Right atrium auricular region (tissue), 2 donors: ENCODE measurements at regions not wholly inside any gene's neighbourhood (a gene's known extent, or its start where the extent isn't known, plus 50 kb on each side); places are given as distances from the start of the nearest gene placed in this dataset.
"Not testable (repeated sequence)": the region's sequence is repeated elsewhere in the genome, so short reads cannot be mapped to it uniquely, and the experiment has no call there.

Experiments used
- DNase-seq: peaks from one replicate; pipeline ENCODE4 v3.0.0-alpha.2; 2019; ENCODE audit warnings: low spot score
- H3K27ac ChIP-seq, 2 donors: fragments of 200-600 bp; sonication (generic); 1 replicate in 1 of 2; 2 replicates in 1 of 2; pipeline ENCODE4 v1.5.1; 2016 to 2019
- H3K27me3 ChIP-seq, 2 donors: fragments of 200-600 bp; sonication (generic); one replicate each; pipeline versions ENCODE4 v1.5.1 to v1.6.0; 2017 to 2019
- H3K36me3 ChIP-seq: fragments of 200-600 bp; sonication (generic); one replicate; pipeline ENCODE4 v1.5.1; 2016
- H3K4me1 ChIP-seq, 2 donors: fragments of 200-600 bp; sonication (generic); one replicate each; pipeline versions ENCODE4 v1.5.1 to v1.6.0; 2017 to 2019
- H3K4me3 ChIP-seq, 2 donors: fragments of 200-600 bp; sonication (generic); 1 replicate in 1 of 2; 2 replicates in 1 of 2; pipeline ENCODE4 v1.5.1; 2017 to 2019; ENCODE audit warnings: mild to moderate bottlenecking in 1 of 2, moderate library complexity in 1 of 2
- H3K9me3 ChIP-seq, 2 donors: fragments of 200-600 bp; sonication (generic); one replicate each; pipeline ENCODE4 v1.5.1; 2019
- CTCF ChIP-seq, 2 donors: fragments of 200-600 bp; sonication (generic); IDR thresholded peaks; one replicate each; pipeline ENCODE4 v1.5.1; 2019; ENCODE audit warnings: antibody characterized with exemption in 2 of 2

- H3K9me3 ChIP-seq: no peaks in the 10 kb centered on the region
- no peak overlapping the region for H3K4me3 ChIP-seq
- DNase-seq: no peak
- TF ChIP-seq CTCF (IDR thresholded peaks at IDR 0.05): no peak
- H3K36me3 ChIP-seq: no peaks in the 10 kb centered on the region
- no peak overlapping the region for H3K27ac ChIP-seq
- H3K4me1 ChIP-seq: peaks cover 0 to 8% of the 10 kb centered on the region in 2 donors
- no peaks in the 10 kb centered on the region for H3K27me3 ChIP-seq
These were observed 333.7 kb upstream of the KLF3 start for GRCh38 chr4:38330321-38330720.

- no peaks in the 10 kb centered on the region for H3K36me3 ChIP-seq
- peaks cover 0 to 8% of the 10 kb centered on the region in 2 donors for H3K4me1 ChIP-seq
- H3K27me3 ChIP-seq: no peaks in the 10 kb centered on the region
- TF ChIP-seq CTCF (IDR thresholded peaks at IDR 0.05): no peak
- H3K4me3 ChIP-seq: no peak overlapping the region
- no peaks in the 10 kb centered on the region for H3K9me3 ChIP-seq
- no peak overlapping the region for H3K27ac ChIP-seq
- no peak for DNase-seq
These were observed 333.1 kb upstream of the KLF3 start for GRCh38 chr4:38330936-38331335.

GRCh38 chr4:38332699-38333098 is 331.3 kb upstream of the KLF3 start:
- no peaks in the 10 kb centered on the region for H3K36me3 ChIP-seq
- H3K4me1 ChIP-seq: peaks cover 0 to 8% of the 10 kb centered on the region in 2 donors
- no peaks in the 10 kb centered on the region for H3K27me3 ChIP-seq
- DNase-seq: no peak
- no peak overlapping the region for H3K4me3 ChIP-seq
- H3K27ac ChIP-seq: no peak overlapping the region
- no peak for TF ChIP-seq CTCF (IDR thresholded peaks at IDR 0.05)
- H3K9me3 ChIP-seq: peaks cover 0 to 1% of the 10 kb centered on the region in 2 donors

- Histone ChIP-seq H3K4me3 (no peak overlapping the region), H3K4me1 (peaks cover 0 to 8% of the 10 kb centered on the region in 2 donors), H3K36me3 (no peaks in the 10 kb centered on the region), H3K9me3 (peaks cover 0 to 7% of the 10 kb centered on the region in 2 donors), H3K27me3 (no peaks in the 10 kb centered on the region), H3K27ac (no peak overlapping the region)
- TF ChIP-seq CTCF (IDR thresholded peaks at IDR 0.05): no peak
- DNase-seq: no peak
These were observed 330.8 kb upstream of the KLF3 start for GRCh38 chr4:38333219-38333618.

- TF ChIP-seq CTCF (IDR thresholded peaks at IDR 0.05): no peak
- no peaks in the 10 kb centered on the region for H3K36me3 ChIP-seq
- DNase-seq: no peak
- no peak overlapping the region for H3K4me3 ChIP-seq
- H3K27ac ChIP-seq: no peak overlapping the region
- no peaks in the 10 kb centered on the region for H3K4me1 ChIP-seq
- no peaks in the 10 kb centered on the region for H3K27me3 ChIP-seq
- peaks cover 0 to 20% of the 10 kb centered on the region in 2 donors for H3K9me3 ChIP-seq
These were observed 329.2 kb upstream of the KLF3 start for GRCh38 chr4:38334791-38335190.

GRCh38 chr4:38338939-38339338 is 325.1 kb upstream of the KLF3 start:
- H3K27ac ChIP-seq, DNase-seq, H3K36me3 ChIP-seq, H3K4me1 ChIP-seq, H3K27me3 ChIP-seq, H3K4me3 ChIP-seq: not testable (repeated sequence)
- peaks cover 0 to 21% of the 10 kb centered on the region in 2 donors for H3K9me3 ChIP-seq
